GM06990 (cell line): ENCODE measurements at regions not wholly inside any gene's neighbourhood (a gene's known extent, or its start where the extent isn't known, plus 50 kb on each side); places are given as distances from the start of the nearest gene placed in this dataset.
"Not testable (repeated sequence)": the region's sequence is repeated elsewhere in the genome, so short reads cannot be mapped to it uniquely, and the experiment has no call there.

Experiments used
- DNase-seq: peaks from one replicate; pipeline ENCODE4 v3.0.0-alpha.2; 2011; ENCODE audit not compliant: insufficient read length; ENCODE audit errors: extremely low read depth
- H3K27me3 ChIP-seq: replicated peaks from 2 replicates; pipeline ENCODE4 v1.6.0; 2011; ENCODE audit warnings: low read length; ENCODE audit not compliant: control insufficient read depth, insufficient read depth
- H3K36me3 ChIP-seq: 2 replicates; pipeline ENCODE4 v1.5.1; 2011; ENCODE audit warnings: low read length; ENCODE audit not compliant: control insufficient read depth, insufficient read depth
- H3K4me3 ChIP-seq: replicated peaks from 2 replicates; pipeline ENCODE4 v1.5.1; 2011; ENCODE audit warnings: low read depth, mild to moderate bottlenecking, control low read depth, low read length
- TF ChIP-seq, protein P1 (sequence below): IDR thresholded peaks from 2 replicates; pipeline ENCODE4 v1.5.1; 2011; ENCODE audit warnings: low read length, control low read depth, mild to moderate bottlenecking, inconsistent platforms; ENCODE audit not compliant: insufficient read depth, poor library complexity, severe bottlenecking

DNA sequence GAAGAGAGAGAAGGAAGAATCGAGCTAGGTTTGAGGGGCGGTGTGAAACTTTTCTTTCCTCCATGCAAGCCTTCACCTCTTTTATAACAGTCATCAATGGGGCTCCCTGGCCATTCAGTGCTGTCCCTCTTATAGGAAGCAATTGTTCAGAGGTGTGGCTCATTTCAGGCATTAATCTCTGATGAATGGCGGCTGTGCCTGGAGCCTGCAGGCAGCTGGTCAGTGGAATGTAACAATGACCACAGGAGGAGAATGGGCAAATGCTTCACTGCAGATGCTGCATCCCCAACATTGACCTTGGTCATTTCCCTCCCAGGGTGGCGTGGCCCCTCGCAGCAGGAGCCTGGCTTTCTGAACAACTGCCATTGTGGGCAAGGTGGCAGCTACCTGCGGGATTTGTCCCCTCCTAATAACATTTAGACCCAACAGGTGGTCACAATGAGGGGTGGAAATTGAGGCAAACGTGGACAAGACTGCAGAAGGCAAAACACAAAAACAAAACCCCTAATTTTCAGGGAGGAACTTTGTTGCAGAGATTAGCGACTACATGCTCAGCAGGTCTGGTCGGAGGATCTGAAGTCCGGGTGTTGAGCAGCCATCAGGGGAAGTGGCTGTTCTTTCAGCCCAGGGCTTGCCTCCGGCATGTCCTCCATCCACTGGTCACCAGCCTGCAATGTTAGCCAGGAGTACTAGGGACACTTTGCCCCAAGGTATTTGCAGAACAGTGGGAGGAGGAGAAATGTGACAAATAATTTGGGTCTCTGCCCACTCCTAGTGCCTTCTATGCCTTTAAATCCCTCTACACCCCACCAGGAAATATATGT lies 97.3 kb upstream of the PAXBP1 start:
- no peak for DNase-seq
- Histone ChIP-seq H3K27me3 (no peaks in the 10 kb centered on the region; the same call in 1 of the 2 replicates), H3K4me3 (no peak overlapping the region), H3K36me3 (no peaks in the 10 kb centered on the region)
- TF ChIP-seq, protein P1, sequence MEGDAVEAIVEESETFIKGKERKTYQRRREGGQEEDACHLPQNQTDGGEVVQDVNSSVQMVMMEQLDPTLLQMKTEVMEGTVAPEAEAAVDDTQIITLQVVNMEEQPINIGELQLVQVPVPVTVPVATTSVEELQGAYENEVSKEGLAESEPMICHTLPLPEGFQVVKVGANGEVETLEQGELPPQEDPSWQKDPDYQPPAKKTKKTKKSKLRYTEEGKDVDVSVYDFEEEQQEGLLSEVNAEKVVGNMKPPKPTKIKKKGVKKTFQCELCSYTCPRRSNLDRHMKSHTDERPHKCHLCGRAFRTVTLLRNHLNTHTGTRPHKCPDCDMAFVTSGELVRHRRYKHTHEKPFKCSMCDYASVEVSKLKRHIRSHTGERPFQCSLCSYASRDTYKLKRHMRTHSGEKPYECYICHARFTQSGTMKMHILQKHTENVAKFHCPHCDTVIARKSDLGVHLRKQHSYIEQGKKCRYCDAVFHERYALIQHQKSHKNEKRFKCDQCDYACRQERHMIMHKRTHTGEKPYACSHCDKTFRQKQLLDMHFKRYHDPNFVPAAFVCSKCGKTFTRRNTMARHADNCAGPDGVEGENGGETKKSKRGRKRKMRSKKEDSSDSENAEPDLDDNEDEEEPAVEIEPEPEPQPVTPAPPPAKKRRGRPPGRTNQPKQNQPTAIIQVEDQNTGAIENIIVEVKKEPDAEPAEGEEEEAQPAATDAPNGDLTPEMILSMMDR, result no peak

- H3K27me3 ChIP-seq, result no peaks in the 10 kb centered on the region; the same call in 1 of the 2 replicates
- no peak overlapping the region for H3K4me3 ChIP-seq
- no peak for DNase-seq
- H3K36me3 ChIP-seq, result no peaks in the 10 kb centered on the region
- TF ChIP-seq, protein P1, result no peak
Observed at GRCh38 chr21:32869459-32869858, 97.9 kb upstream of the PAXBP1 start.

DNA sequence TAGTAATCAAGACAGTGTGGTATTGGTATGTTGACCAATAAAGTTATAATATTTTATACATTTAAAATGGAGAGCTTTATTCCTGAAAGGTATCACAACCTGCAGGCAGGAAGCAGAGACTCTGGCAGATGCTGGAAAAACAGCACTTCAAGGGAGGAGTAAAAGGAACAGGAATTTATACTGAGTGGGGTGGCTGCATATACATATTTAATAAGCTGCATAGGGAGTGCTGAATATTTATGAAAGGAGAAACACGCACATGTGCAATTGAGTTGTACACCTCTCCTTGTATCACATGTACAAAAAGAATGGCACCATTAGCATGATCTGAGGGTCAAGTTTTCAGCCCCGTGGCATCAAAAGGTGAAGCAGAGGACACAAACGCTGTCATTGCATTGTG lies 104.9 kb upstream of the PAXBP1 start:
- TF ChIP-seq, protein P1, result no peak
- DNase-seq, result no peak
- no peaks in the 10 kb centered on the region for H3K27me3 ChIP-seq
- H3K36me3 ChIP-seq, result no peaks in the 10 kb centered on the region
- H3K4me3 ChIP-seq, result no peak overlapping the region

GRCh38 chr21:32877888-32878287 lies 106.3 kb upstream of the PAXBP1 start:
- H3K4me3 ChIP-seq, H3K27me3 ChIP-seq, DNase-seq, H3K36me3 ChIP-seq: not testable (repeated sequence)

- no peaks in the 10 kb centered on the region for H3K36me3 ChIP-seq
- no peak for DNase-seq
- H3K27me3 ChIP-seq, result no peaks in the 10 kb centered on the region; the same call in 1 of the 2 replicates
- TF ChIP-seq, protein P1, result no peak
- no peak overlapping the region for H3K4me3 ChIP-seq
Observed at GRCh38 chr21:32878661-32879060, 107.1 kb upstream of the PAXBP1 start.

- Histone ChIP-seq H3K36me3 (no peaks in the 10 kb centered on the region), H3K4me3 (no peak overlapping the region), H3K27me3 (no peaks in the 10 kb centered on the region; the same call in 1 of the 2 replicates)
- TF ChIP-seq, protein P1, result no peak
- DNase-seq, result no peak
Observed at GRCh38 chr21:32881458-32881857, 109.9 kb upstream of the PAXBP1 start.
